ENCODE measurements at regions not wholly inside any gene's neighbourhood (a gene's known extent, or its start where the extent isn't known, plus 50 kb on each side); places are given as distances from the start of the nearest gene placed in this dataset.
"Not testable (repeated sequence)": the region's sequence is repeated elsewhere in the genome, so short reads cannot be mapped to it uniquely, and the experiment has no call there.

- no peak for DNase-seq
These were observed 142.9 kb upstream of the ZBED5 start for GRCh38 chr11:11000579-11001283.

DNA sequence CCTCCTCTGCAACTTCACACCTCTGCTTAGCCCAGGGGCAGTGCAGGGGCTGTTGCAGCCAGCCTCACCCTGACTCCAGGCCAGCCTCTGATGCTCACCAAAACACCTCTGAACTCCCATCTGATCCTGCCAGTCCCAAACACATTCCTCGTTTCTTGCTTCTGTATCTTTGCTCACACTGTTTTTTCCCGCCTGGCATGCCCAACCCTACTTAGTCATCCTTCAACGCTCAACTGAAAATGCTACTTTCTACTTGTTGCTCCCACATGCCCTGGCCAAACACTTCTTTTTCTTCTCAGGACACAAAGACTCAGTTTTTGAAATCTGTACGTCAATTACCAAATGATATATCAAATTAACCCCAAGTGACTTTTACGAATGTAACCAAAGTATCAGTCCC, 140.8 kb upstream of the ZBED5 start:
- DNase-seq: no peak

GRCh38 chr11:10996678-10997077, 138.8 kb upstream of the ZBED5 start:
- DNase-seq: no peak

DNA sequence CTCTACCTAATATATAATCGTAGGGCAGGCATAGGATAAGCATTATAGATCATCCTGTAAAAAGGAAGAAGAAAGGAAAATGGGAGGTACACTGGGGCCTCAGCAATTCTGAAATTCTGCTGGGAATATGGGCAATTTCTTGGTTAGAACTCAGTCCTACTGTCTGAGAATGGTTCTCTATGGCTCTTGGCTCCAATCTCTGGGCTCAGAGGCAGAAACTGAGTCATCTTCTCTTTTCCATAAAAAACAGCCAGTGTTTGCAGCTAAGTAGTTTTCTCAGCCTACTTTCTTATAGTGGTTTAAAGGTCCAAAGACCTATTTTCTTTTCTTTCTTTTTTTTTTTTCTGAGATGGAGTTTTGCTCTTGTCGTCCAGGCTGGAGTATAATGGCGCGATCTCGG, 135.8 kb upstream of the ZBED5 start:
- no peak for DNase-seq

DNA sequence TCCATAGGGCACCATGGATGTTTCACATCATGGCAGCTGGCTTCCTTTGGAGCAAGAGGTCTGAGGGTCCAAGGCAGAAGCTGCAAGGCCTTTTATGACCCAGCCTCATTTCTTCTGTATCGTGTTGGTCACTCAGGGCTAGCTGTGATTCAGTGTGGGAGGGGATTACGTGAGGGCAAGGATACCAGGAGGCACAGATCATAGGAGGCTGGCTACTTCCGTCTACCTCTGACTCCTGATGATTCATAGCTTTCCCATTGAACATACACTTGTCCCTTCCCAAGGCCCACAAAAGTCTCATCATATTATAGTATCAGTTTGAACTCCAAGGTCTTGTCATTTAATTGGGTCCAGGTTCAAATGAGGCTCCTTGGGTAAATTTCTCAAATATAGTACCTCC, 135.3 kb upstream of the ZBED5 start:
- DNase-seq: no peak

GRCh38 chr11:10991393-10991792, 133.5 kb upstream of the ZBED5 start:
- DNase-seq: no peak

DNA sequence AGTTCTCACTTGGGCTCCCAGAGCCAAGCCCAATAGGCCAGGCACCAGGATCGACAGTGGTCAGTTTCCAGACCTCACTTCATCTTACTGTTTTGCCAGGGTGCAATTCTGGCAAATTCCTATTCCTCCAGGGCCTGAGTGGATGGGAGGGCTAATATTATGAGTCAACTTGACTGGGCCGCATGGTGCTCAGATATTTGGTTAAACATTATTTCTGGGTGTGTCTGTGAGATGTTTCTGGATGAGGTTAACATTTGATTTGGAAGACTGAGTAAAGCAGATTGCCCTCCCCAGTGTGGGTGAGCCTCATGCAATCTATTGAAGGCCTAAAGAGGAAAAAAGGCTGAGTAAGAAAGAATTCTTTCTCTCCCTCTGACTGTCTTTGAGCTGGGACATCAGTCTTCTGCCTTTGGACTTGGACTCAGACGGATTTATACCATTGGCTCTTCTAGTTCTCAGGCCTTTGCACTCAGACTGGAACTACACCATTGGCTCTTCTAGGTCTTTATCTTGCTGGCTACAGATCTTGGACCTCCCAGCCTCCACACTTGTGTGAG, 132.9 kb upstream of the ZBED5 start:
- DNase-seq: no peak

DNA sequence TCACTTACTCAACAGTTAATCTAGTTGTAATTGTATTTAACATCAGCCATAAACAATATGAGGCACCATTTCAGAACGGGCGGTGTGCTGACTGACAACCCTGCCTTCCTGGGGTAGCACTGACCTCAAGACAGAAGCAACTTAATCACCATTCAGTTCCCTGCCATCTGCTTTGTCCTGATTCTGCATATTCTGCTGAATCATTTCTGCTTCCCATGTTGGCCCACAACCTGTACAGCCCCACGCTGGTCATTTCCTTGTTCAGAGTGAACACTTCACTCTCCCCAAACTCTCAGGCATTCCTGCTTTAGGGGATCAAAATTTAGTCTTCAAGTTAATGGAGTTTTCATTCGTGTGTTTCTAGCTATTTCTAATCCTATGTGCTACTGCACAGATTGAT, 132.3 kb upstream of the ZBED5 start:
- DNase-seq: no peak

- no peak for DNase-seq
These were observed 128.2 kb upstream of the ZBED5 start for GRCh38 chr11:10986006-10986405.

DNA sequence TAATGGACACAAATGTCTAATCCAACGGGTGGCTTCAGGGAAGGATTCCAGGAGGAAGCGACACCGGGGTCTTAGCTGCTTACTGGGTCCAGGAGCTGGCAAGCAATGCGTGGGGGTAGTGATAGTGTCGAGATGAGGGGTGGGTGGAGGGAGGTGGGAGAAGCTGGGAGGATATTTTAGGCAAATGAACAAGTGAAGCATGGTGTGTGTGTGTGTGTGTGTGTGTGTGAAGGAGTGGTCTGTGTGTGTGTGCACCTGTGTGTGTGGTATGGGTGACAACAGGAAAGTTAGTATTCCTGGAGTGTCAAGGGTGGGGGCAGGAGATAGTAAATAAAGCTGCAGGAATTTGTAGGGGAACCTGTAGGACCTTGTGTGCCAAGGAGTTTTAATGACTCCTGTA, 126.9 kb upstream of the ZBED5 start:
- DNase-seq: no peak

GRCh38 chr11:10984250-10984649, 126.4 kb upstream of the ZBED5 start:
- no peak for DNase-seq

GRCh38 chr11:10982704-10983510, 125.1 kb upstream of the ZBED5 start:
- DNase-seq: no peak

GRCh38 chr11:10979529-10979928, 121.7 kb upstream of the ZBED5 start:
- no peak for DNase-seq

DNA sequence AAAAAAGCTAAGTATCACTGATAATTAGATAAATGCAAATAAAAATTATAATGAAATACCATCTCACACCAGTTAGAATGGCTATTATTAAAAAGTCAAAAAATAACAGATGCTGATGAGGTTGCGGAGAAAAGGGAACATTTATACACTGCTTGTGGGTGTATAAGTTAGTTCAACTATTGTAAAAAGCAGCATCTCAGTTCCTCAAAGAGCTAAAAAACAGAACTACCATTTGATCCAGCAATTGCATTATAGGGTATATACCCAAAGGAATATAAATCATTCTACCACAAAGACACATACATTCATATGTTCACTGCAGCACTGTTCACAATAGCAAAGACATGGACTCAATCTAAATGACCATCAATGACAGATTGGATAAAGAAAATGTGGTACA, 120.3 kb upstream of the ZBED5 start:
- no peak for DNase-seq

DNA sequence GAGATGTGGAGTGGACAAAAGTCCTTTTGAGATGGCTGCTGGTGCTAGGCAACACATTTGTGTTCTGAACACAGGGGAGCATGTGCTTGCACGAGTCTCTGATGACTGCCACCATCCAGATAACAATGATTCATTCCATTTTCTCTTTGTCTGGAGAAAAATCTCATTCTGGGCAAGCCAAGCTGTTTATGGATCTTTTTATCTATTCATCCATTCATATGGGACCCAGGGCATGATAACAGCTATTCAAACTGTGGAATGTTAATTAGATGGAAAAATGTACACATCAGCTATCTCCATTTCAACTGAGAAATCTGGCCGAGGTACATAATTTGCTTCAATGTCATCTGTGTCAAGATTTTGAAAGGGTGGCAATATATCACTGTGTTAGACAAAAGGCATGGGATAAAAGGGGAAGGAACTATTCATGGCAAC, 117.5 kb upstream of the ZBED5 start:
- DNase-seq: no peak

DNA sequence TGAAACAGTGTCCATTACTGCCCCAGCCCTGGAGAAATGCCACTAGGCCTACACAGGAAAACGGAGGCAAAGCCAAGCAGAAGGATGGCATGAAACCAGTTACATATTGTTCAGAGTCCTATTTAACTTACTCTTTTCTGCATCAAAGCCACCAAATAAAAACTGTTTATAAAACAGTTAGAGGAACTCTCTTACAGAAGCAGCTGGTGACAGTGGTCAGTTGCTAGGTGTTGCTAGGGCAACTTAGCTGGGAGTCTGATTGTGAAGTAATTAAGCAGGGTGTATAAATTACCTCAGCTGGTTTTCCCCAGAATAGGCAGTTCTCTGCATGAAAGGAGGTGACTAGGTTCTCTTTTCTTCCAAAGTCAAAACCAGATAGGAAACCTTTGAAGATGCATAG, 115.6 kb upstream of the ZBED5 start:
- no peak for DNase-seq

DNA sequence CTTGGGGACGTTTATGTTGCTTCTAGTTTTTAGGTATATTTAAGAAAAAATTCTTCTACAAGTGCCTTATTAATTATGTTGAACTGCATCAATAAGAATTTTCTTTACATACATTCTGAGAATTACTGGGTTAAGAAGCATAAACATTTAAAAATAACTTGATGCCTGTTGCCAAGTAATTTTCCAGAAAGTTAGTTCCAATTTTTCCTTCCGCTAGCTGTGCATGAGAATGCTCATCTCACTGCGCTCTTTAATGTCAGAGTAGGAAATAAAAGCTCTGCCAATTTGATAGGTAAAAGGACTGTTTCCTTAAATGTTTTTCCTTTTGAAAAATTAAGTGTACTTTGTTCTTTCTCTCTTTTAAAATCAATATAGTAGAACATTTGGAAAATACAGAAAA, 113.1 kb upstream of the ZBED5 start:
- DNase-seq: no peak

DNA sequence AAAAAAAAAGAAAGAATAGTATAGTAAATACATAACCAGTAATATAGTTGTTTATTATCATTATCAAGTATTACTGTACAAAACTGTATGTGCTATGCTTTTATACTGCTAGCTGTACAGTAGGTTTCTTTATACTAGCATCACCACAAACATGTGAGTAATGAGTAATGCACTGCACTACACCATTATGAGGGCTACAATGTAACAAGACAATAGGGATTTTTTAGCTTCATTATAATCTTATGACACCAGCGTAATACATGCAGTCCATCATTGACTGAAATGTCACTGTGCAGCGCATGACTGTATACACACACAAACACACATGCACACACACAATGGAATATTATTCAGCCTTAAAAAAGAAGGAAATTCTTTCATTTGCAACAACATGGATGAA, 111.5 kb upstream of the ZBED5 start:
- no peak for DNase-seq

GRCh38 chr11:10956884-10957283, 99.0 kb upstream of the ZBED5 start:
- DNase-seq: not testable (repeated sequence)

GRCh38 chr11:10955616-10956015, 97.8 kb upstream of the ZBED5 start:
- DNase-seq: no peak

- DNase-seq: no peak
These were observed 96.3 kb upstream of the ZBED5 start for GRCh38 chr11:10954184-10954583.

DNA sequence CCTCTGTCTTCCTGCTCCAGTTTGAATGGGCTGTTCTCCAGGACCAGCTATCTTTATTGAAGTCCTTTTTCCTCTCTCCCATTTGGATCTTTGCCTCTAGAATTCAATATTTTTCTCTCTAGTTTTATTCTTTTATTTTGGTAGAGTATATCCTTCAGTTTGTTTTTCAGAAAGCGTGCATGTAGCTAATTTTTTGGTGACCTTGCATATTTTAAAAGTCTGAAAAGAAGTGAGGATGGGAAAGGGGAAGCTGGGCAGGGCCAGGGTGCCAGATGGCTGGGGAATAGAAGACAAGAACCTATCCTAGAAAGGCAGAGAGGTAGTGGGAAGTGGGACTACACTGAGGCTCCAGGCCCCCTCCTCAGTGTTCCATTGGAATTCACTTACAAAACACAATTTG, 95.0 kb upstream of the ZBED5 start:
- DNase-seq: no peak

DNA sequence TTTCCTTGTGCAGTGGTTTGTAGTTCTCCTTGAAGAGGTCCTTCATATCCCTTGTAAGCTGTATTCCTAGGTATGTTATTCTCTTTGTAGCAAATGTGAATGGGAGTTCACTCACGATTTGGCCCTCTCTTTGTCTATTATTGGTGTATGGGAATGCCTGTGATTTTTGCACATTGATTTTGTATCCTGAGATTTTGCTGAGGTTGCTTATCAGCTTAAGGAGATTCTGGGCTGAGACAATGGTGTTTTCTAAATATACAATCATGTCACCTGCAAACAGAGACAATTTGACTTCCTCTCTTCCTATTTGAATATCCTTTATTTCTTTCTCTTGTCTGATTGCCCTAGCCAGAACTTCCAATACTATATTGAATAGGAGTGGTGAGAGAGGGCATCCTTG, 90.1 kb upstream of the ZBED5 start:
- DNase-seq: not testable (repeated sequence)

DNA sequence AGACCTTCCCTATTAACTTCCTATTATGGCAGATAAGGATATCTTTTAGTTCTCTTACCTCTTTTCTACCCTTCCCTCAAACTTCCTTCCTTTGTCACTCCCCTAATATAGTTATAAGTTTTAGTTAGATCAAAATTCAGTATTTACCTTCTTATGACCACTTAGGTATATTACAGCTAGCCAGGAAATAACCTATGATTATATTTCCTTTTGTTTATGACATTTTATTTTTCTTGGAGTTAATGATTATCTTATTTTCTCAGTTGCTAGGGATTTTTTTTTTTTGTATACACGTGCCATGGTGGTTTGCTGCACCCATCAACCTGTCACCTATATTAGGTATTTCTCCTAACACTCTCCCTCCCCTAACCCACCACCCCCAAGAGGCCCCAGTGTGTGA, 88.2 kb upstream of the ZBED5 start:
- DNase-seq: no peak
